ENCODE measurements at regions not wholly inside any gene's neighbourhood (a gene's known extent, or its start where the extent isn't known, plus 50 kb on each side); places are given as distances from the start of the nearest gene placed in this dataset.

DNA sequence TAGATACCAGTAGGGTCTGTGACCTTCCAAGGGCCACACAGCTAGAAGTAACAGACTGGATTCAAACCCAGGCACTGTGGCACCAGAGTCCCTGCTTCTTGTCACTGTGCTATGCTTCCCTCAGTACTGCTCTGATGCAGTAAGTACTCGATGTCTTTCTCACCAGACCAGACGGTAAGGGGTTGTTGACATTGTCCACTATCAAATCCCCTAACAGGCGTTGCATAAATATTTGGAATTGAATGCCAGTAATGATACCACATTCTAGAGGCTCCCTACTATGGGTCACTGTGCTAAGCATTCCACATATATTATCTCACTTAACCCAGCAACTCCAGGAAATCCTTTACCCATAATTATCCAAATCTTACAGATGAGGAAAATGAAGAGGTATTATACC, 223.1 kb downstream of the C1D start:
- DNase-seq = no peak

GRCh38 chr2:67840460-67841068, 222.2 kb downstream of the C1D start:
- DNase-seq = peak; percentile 25 to 30

DNA sequence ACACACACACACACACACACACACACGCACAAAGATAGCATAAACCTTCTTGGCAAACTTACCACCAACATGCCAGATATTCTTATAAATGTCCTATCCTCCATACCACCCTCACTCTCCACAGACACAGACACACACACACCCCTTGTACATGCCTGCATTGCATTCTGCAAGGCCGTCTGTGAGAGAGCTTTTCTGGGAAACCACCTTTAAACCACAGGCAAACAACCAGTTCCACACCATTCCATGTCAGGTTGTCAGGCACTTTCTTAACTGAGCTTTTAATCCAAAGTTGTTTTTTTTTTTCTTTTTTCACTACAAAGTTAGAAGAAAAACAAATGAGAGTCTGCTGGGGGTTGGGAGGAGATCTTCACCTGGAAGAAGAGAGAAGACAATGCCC, 221.1 kb downstream of the C1D start:
- no peak for DNase-seq

DNA sequence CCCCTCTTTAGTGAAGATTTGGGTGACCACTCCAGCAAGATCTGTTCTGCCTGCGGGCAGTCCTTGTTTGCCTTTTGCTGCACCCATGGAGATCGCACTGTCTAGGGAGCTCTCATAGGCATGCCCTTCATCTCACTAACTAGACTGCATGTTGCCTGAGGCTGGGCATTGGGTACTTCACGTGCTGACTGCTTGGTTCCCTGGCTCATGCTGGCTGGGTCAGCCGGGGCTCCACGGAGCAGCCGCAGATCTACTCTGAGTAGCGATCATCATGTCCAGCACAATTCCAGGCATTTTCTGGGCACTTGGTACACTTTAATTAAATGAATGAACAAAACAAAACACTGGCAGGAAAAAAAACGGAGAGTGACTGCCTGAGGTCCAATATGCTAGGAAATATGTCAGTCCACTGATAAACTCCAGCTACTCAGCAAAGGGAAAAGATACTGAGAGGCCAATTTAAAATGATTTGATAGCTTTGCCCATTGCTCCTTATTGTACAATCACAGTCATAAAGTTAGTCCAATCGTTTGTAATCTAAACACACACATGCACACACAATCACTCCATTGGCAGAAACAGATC, 220.3 kb downstream of the C1D start:
- DNase-seq = no peak

- DNase-seq = no peak
Observed at GRCh38 chr2:67844024-67844540, 218.7 kb downstream of the C1D start.

DNA sequence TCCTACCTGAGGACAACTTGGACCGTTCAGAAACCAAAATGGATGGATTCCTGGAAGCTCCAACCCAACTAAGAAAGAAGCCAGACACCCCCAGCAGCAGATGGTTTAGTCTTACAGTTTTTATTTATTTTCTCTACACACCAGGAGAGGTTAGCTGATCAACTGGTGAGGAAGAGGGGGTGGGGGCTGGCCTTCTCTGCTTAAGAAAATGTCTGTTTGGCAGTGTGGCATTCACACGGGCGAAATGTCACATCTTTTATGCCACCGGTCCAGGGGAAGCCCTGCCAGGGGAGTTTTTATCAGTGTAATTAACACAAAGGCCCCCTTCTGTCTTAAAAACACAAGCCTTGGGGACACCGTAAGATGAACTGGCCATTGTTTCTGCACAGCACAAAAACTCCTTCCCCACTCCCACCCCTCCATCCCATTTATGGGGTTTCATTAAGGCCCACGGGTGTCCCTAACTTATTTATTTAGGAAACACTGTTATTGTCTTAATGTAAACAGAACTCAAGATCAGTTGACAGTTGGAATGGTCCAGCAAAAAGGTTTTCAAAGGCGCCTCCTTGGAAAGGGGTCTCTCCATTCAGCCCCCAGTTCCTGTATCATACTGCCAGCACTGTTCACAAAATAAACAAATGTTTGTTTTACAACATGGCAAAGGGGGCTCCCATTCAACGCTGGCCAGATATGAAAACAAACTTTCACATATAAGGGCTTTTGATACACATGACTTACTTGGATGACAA, 217.0 kb downstream of the C1D start:
- DNase-seq = no peak

DNA sequence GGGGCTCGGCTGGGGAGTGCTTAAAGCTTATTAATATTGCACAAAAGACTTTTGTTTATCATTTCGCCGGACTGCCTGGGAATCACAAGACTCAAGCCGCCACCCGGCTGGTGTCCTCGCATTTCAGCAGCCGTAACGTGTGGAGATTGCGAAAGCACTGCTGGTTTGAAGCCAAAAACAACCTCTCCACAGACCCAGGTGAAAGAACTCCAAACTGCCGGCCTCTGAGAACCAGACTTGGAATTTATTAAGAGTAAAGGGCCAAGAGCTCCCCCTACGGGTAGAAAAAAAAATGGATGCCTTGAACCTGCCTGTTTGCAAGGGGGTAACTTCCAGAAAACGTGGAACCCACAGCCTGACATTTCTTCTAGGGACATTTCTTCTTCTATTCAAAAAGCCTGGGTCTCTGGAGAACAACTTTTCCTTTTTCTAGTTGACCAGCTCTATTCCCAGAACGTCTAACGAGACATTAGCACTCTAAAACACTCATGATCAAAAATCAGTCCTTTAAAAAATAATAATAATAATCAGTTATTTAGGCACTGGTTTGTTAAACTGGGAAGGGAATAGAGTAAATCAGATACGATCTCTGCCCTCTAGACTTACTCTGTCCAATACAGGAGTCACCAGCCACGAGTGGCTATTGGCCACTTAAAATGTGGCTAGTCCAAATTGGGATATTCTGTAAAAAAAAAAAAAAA, 216.3 kb downstream of the C1D start:
- peak; percentile 48 to 58 for DNase-seq

DNA sequence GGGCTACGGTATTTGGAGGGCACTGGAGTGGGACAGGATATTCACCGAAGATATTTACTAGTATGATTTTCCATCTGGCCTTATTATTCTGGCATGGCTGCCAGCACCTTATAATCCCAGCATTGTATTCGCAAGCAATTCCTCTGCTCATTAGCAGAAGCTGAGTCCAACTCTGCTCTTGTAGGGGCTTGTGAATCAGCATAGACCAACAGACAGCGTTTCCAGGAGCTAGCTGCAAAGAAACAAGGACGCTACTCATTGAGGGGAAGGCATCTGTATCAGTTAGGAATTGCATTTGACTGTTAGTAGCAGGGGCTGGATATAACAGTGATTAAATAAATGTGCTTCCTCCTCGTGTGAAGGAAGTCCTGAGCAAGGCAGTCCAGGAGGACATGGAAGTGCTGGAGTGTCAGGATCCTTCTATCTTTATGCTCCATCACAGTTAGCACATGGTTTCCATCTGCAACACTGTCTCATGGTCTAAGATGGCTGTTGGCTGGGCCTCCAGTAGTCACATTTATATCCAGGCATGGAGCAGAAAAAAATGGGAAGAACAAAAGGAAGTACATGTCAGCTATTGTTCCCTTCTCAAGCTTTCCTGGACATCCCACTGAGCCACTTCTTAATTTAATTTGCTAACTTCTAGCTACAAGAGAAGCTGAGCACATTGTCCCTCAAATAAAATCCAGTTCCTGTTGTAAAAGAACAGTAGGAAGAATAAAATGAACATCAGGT, 214.1 kb downstream of the C1D start:
- no peak for DNase-seq

DNA sequence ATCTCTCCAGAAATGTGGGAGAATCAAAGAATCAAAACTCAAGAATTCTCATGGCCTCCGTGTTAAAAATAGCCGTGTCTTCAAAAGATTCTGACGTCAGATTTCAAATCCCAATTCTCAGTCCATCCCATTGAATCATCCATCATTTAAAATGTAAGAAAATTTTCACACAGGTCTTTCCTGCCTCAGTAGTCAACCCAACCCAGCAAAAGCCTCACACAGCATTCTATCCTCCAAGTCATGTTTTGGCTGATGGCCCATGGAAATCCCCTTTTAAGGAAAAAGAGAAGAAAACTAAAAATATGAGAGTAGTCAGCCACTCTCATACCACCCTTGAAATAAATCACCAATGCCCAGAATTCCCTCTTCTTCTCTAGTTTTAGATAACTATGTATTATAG, 211.8 kb downstream of the C1D start:
- DNase-seq = no peak

DNA sequence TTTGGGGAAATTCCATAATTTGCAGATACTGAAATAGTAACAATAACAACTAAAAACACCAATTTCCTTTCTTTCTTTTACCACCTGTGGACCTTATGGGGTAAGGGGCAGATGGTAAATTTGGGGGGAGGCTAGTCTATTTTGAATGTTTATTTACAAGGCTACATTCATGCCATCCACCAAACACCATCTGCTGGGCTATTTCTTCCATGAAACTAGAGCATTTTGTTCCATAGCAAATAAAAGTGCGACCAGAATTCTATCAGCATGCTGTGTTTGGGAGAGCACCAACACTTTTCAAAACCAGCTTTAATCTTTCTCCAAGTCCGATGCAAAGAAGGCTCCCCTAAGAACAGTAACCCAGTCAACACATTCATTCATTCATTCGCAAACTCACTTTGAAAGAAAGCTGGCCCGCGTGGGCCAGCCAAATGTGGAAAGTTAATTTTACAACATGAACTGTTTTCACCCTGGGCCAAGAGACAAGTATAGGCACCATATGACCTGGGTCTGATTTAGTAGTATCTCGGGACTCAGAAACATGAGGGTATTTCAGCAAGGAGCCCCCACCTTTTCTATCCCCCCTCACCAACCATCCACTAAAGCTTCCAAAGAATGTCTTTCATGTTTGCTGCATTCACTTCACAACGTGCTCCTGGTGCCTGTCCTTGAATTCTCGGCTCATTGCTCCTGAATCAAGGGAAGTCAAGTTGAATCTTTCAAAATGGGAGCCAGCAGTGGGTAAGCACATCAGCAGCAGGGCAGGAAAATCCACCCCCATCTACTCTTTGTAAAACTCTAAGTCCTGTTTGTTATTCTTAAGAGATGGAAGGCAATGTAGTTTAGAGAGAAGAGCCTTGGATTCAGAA, 210.6 kb downstream of the C1D start:
- DNase-seq = no peak

GRCh38 chr2:67854103-67854743, 208.6 kb downstream of the C1D start:
- DNase-seq = no peak

DNA sequence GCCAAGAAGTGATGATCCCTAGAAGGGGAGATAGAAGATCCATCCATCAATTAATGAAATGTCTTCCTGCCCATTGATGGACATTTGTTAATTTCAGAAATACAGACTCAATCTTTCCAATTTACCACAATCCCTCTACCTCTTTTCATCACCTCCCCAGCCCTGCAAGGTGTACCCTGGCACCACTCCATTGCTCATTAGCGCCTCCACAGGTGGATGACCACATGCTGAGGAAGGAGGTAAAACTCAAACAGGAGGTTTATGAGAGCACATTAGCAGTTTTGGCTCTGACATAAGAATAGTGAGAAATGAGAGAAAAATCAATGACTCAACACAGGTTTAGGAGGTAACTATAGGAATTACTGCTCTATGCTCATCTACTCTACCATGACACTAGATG, 208.0 kb downstream of the C1D start:
- DNase-seq = no peak

DNA sequence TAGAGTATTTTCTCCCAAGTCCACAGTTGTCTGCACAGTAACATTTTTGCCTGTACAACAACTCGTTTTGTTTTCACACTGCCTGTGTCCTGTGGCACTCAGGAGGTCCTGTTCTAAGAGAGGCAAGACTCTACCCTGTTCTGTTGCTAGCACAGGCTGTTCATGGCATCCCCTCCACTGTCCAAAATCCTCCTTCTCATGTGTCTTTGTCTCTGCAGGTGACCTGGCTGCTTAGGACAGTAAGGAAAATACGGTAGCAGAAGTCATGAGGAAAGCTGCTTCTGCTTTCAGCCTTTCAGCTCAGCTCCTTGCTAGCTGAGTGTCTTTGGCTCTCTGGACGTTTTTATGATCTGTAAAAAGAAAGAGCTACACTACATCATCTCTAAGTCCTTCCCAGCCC, 205.9 kb downstream of the C1D start:
- no peak for DNase-seq

DNA sequence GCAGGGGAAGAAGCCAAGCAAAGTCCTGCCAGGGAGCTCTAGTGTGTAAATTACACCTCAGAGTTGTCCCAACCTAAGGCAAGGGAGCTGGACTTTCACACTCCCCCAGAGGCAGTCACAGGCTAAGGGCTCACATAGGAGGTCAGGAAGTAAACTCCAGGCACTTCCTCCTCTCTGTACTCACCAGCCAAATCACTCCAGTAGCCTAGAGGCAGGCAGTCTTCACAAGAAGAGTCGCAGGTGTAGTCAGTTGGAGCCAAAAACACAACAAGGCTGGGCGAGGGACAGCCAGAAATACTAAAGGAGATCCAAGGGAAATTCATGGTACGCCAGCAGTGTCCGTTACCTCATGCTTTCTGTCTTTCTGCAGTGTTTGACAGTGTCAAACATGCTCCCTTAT, 205.0 kb downstream of the C1D start:
- DNase-seq = no peak

DNA sequence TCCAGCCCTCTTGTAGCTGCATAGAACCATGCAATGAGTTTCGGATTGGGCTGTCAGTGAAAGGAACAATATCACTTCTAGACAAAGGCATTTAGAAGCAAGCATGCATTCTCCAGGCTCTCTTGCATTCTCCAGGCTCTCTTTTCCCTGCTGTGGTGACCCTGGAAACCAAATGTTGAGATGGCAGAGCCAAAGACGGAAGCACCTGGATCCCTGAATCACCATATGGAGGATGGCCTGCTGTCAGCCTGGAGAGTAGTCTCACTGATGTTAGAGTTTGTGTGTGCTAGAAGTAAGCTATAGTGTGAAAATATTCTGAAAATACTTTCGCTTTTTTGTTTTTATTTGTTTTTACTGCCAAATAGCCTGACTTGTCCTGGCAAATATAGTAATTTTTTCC, 203.9 kb downstream of the C1D start:
- DNase-seq = no peak

GRCh38 chr2:67865917-67866316, 196.9 kb downstream of the C1D start:
- DNase-seq = no peak

GRCh38 chr2:67867735-67868134, 195.1 kb downstream of the C1D start:
- DNase-seq = no peak

GRCh38 chr2:67871686-67872412, 191.0 kb downstream of the C1D start:
- no peak for DNase-seq

GRCh38 chr2:67872481-67872880, 190.3 kb downstream of the C1D start:
- no peak for DNase-seq

DNA sequence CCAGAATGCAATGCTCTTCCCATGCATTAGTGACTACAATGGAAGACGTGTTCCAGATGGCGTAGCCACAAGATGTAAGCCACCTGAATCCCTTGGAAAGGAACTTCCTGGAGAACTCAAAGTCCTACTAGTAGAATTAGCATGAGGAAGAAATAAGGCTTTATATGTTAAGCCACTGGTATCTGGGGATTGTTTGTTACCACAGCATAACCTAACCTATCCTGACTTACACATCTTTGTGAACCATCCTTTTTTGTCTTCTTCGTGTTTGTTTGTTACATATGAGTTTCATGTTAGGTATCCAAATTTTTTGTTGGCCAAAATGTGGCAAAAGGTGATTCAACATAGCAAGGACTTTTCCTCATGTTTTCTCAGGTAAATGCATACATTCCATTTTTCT, 188.9 kb downstream of the C1D start:
- no peak for DNase-seq

Data from inflammatory macrophage (primary cell).